B cell (primary cell): ENCODE measurements at regions not wholly inside any gene's neighbourhood (a gene's known extent, or its start where the extent isn't known, plus 50 kb on each side); places are given as distances from the start of the nearest gene placed in this dataset.

Experiments
- ATAC-seq: fragments of 200-7000 bp; cut with Tn5 transposase; one replicate; pipeline ENCODE4 v1.10.0; 2021; ENCODE audit warnings: low read depth, mild to moderate bottlenecking, moderate number of reproducible peaks, moderate library complexity
- CTCF ChIA-PET: fragments of 350-600 bp; sonication (Branson Sonifier 250); formaldehyde crosslinking; loops from one replicate; lab custom pipeline; 2021; ENCODE audit warnings: antibody characterized with exemption, inconsistent platforms; lab: Charles Lee
- POLR2A ChIA-PET: fragments of 350-600 bp; sonication (Branson Sonifier 250); formaldehyde crosslinking; loops from one replicate; lab custom pipeline; 2021; ENCODE audit warnings: antibody characterized with exemption; lab: Charles Lee
- DNase-seq: peaks from one replicate; pipeline ENCODE4 v3.0.0; 2013
- H2AFZ ChIP-seq: 2 replicates; pipeline ENCODE4 v1.6.1; 2012; ENCODE audit warnings: mild to moderate bottlenecking, low read depth, low read length; ENCODE audit not compliant: insufficient read depth, poor library complexity, severe bottlenecking
- H3K27ac ChIP-seq, 2 donors: 1 replicate in 1 of 2; 2 replicates in 1 of 2; pipeline ENCODE4 v1.5.1; 2012 to 2013; ENCODE audit warnings: low read length in 2 of 2, mild to moderate bottlenecking in 2 of 2, moderate library complexity in 1 of 2
- H3K27me3 ChIP-seq, 4 experiments: fragments of 200-600 bp in 1 of 4; sonication (generic) in 1 of 4; replicated peaks in 1 of 4; 1 replicate in 2 of 4; 2 replicates in 2 of 4; pipeline versions ENCODE4 v1.6.1 to v1.7.0; 2013 to 2016; ENCODE audit warnings: low read length in 3 of 4, mild to moderate bottlenecking in 2 of 4, mixed read lengths in 1 of 4, moderate library complexity in 1 of 4; ENCODE audit not compliant: insufficient read depth in 4 of 4, control insufficient read depth in 3 of 4; ENCODE audit errors: control extremely low read depth in 1 of 4
- H3K36me3 ChIP-seq, 2 experiments: replicated peaks in 1 of 2; 1 replicate in 1 of 2; 2 replicates in 1 of 2; pipeline versions ENCODE4 v1.6.1 to v1.7.1; 2013; ENCODE audit warnings: low read length in 1 of 2; ENCODE audit not compliant: insufficient read depth in 2 of 2, control insufficient read depth in 1 of 2; ENCODE audit errors: control extremely low read depth in 1 of 2, extremely low read depth in 1 of 2
- H3K4me1 ChIP-seq, 2 donors: fragments of 200-600 bp in 1 of 2; sonication (generic) in 1 of 2; 1 replicate in 1 of 2; 2 replicates in 1 of 2; pipeline versions ENCODE4 v1.5.1 to v1.6.1; 2013 to 2017; ENCODE audit warnings: low read length in 2 of 2; ENCODE audit not compliant: control insufficient read depth in 2 of 2, insufficient read depth in 2 of 2
- H3K4me2 ChIP-seq: replicated peaks from 2 replicates; pipeline ENCODE3; 2012; ENCODE audit warnings: mild to moderate bottlenecking, low read depth, low read length; ENCODE audit not compliant: poor library complexity, severe bottlenecking
- H3K4me3 ChIP-seq, 5 experiments: fragments of 200-600 bp in 1 of 5; sonication (generic) in 1 of 5; 1 replicate in 3 of 5; 2 replicates in 2 of 5; pipeline versions ENCODE4 v1.5.1 to v1.7.0; 2011 to 2016; ENCODE audit warnings: low read length in 4 of 5, mild to moderate bottlenecking in 4 of 5, low read depth in 2 of 5, control low read depth in 1 of 5, moderate library complexity in 1 of 5; ENCODE audit not compliant: insufficient read depth in 1 of 5; ENCODE audit errors: control extremely low read depth in 1 of 5, extremely low read depth in 1 of 5
- H3K79me2 ChIP-seq: fragments of 200-600 bp; sonication (generic); one replicate; pipeline ENCODE4 v1.6.0; 2016; ENCODE audit warnings: low read length; ENCODE audit not compliant: control insufficient read depth, insufficient read depth
- H3K9ac ChIP-seq: fragments of 200-600 bp; sonication (generic); 2 replicates; pipeline ENCODE4 v1.6.1; 2017; ENCODE audit warnings: mild to moderate bottlenecking, low read length, moderate library complexity
- H3K9me3 ChIP-seq, 3 donors: one replicate each; pipeline versions ENCODE4 v1.6.1 to v1.7.1; 2013; ENCODE audit warnings: low read length in 2 of 3; ENCODE audit not compliant: control insufficient read depth in 2 of 3, insufficient read depth in 1 of 3; ENCODE audit errors: control extremely low read depth in 1 of 3
- H4K20me1 ChIP-seq: 2 replicates; pipeline ENCODE4 v1.6.0; 2012; ENCODE audit warnings: mild to moderate bottlenecking, low read length; ENCODE audit not compliant: insufficient read depth, control insufficient read depth, poor library complexity, severe bottlenecking
- H3K27ac Mint-ChIP-seq: one replicate; pipeline ENCODE4 v1.8.0; 2021; ENCODE audit warnings: mixed read lengths
- H3K27me3 Mint-ChIP-seq: one replicate; pipeline ENCODE4 v1.8.0; 2021; ENCODE audit warnings: mixed read lengths
- H3K4me1 Mint-ChIP-seq: one replicate; pipeline ENCODE4 v1.8.0; 2021; ENCODE audit warnings: mixed read lengths
- H3K4me3 Mint-ChIP-seq: one replicate; pipeline ENCODE4 v1.8.0; 2021; ENCODE audit warnings: mixed read lengths
- H3K9me3 Mint-ChIP-seq: one replicate; pipeline ENCODE4 v1.8.0; 2022; ENCODE audit warnings: mixed read lengths; ENCODE audit not compliant: insufficient read depth
- EZH2 ChIP-seq: IDR thresholded peaks from 2 replicates; pipeline ENCODE4 v1.6.1; 2012; ENCODE audit warnings: borderline replicate concordance, low read depth, mild to moderate bottlenecking, moderate library complexity, low read length; ENCODE audit not compliant: insufficient read depth, poor library complexity, severe bottlenecking
- WGBS: methylation state at CpG from one replicate; pipeline ENCODE4 v1.1.5; 2013; ENCODE audit warnings: missing lambda C conversion rate; ENCODE audit not compliant: insufficient coverage; 5-methylcytosine and 5-hydroxymethylcytosine counted together
- intact Hi-C: fragments of 100-400 bp; cut with micrococcal nuclease; formaldehyde crosslinking; loops from one replicate; pipeline ENCODE4 v1.10.0; 2022
- TF ChIP-seq, protein P1 (sequence below): fragments of 200-600 bp; IDR thresholded peaks from one replicate; pipeline ENCODE4 v1.8.0; 2022; ENCODE audit warnings: antibody characterized with exemption, mild to moderate bottlenecking

- Histone ChIP-seq H3K9me3 (peaks cover 0 to 14% (median 5%) of the 10 kb centered on the region in 3 donors), H3K79me2 (no peaks in the 10 kb centered on the region), H3K4me3 (no peak overlapping the region), H3K9ac (no peak overlapping the region), H3K4me2 (no peak overlapping the region), H3K27me3 (peaks cover 0 to 5% (median 0%) of the 10 kb centered on the region in 4 experiments), H4K20me1 (no peaks in the 10 kb centered on the region), H2AFZ (no peak overlapping the region), H3K36me3 (no peaks in the 10 kb centered on the region), H3K4me1 (no peaks in the 10 kb centered on the region), H3K27ac (no peak overlapping the region)
- intact Hi-C loops, result no loop called here
- ChIA-PET POLR2A (no interaction called here), CTCF (no interaction called here)
- ATAC-seq, result no peak
- TF ChIP-seq, protein P1, sequence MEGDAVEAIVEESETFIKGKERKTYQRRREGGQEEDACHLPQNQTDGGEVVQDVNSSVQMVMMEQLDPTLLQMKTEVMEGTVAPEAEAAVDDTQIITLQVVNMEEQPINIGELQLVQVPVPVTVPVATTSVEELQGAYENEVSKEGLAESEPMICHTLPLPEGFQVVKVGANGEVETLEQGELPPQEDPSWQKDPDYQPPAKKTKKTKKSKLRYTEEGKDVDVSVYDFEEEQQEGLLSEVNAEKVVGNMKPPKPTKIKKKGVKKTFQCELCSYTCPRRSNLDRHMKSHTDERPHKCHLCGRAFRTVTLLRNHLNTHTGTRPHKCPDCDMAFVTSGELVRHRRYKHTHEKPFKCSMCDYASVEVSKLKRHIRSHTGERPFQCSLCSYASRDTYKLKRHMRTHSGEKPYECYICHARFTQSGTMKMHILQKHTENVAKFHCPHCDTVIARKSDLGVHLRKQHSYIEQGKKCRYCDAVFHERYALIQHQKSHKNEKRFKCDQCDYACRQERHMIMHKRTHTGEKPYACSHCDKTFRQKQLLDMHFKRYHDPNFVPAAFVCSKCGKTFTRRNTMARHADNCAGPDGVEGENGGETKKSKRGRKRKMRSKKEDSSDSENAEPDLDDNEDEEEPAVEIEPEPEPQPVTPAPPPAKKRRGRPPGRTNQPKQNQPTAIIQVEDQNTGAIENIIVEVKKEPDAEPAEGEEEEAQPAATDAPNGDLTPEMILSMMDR, result no peak
- no peak for TF ChIP-seq EZH2
- no peak for DNase-seq
- Mint-ChIP-seq H3K9me3 (peaks cover 3% of the 10 kb centered on the region), H3K27me3 (peaks cover 18% of the 10 kb centered on the region), H3K4me3 (no peak overlapping the region), H3K4me1 (no peaks in the 10 kb centered on the region), H3K27ac (no peak overlapping the region)
- no CpG with 5 or more reads among the region's 2 CpGs for WGBS
Measured at GRCh38 chr2:128488434-128488833, 169.8 kb upstream of the HS6ST1 start.

DNA sequence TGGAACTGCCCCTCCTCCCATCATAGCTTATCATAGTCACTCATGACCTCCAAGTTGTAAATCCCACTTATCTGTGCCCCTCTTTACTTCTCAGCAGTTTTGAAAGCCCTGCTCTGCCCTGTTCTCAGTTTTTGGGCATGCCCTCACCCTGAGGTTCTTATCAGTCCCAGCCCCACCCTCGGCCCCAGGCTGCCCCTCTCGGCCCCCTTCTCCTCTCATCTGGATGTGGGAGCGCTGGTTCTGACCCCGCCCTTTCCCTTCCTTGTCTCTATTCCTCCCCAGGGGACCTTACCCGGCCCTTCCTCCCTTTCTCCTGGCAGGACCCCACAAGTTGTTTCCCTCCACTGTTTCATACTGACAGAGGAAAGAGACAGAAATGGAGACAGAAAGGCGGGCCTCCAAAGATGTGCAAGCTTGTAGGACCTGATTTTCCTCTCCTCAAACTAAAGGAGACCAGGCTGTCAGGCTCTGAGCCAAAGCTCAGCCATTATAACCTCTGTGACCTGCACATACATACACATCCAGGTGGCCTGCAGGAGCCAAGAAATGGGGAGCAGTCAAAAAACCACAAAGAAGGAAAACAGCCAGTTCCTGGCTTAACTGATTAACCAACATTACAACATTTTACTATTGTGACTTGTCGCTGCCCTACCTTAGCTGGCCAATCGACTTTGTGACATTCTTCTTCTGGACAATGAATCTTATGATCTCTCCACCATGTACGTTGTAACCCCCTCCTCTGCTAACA is 171.0 kb upstream of the HS6ST1 start:
- Histone ChIP-seq H3K27ac (no peak overlapping the region), H3K36me3 (no peaks in the 10 kb centered on the region), H3K4me1 (no peaks in the 10 kb centered on the region), H3K4me3 (no peak overlapping the region), H3K27me3 (peaks cover 0 to 7% (median 0%) of the 10 kb centered on the region in 4 experiments), H4K20me1 (no peaks in the 10 kb centered on the region), H3K79me2 (no peaks in the 10 kb centered on the region), H3K9me3 (peaks cover 0 to 16% (median 5%) of the 10 kb centered on the region in 3 donors), H3K9ac (no peak overlapping the region), H2AFZ (no peak overlapping the region), H3K4me2 (no peak overlapping the region)
- no peak for TF ChIP-seq EZH2
- TF ChIP-seq, protein P1, result no peak
- CTCF ChIA-PET, result no interaction called here
- Mint-ChIP-seq H3K4me1 (no peaks in the 10 kb centered on the region), H3K4me3 (no peak overlapping the region), H3K27ac (no peak overlapping the region), H3K27me3 (peaks cover 18% of the 10 kb centered on the region), H3K9me3 (peaks cover 3% of the 10 kb centered on the region)
- ATAC-seq, result no peak
- DNase-seq, result no peak
- 21% methylated on average over 8 of the region's 9 CpGs for WGBS
- intact Hi-C loops, result no loop called here
- POLR2A ChIA-PET, result no interaction called here
